HFF-Myc (cell line): ENCODE measurements at regions not wholly inside any gene's neighbourhood (a gene's known extent, or its start where the extent isn't known, plus 50 kb on each side); places are given as distances from the start of the nearest gene placed in this dataset.

Experiments used
- DNase-seq: peaks from one replicate; pipeline ENCODE4 v3.0.0-alpha.2; 2011; ENCODE audit warnings: low read depth; ENCODE audit errors: extremely low read depth
- H3K4me3 ChIP-seq: replicated peaks from 2 replicates; pipeline ENCODE4 v1.5.1; 2011; ENCODE audit warnings: low read depth, mild to moderate bottlenecking, control low read depth, low read length
- TF ChIP-seq, protein P1 (sequence below): IDR thresholded peaks from 2 replicates; pipeline ENCODE4 v1.5.1; 2012; ENCODE audit warnings: mild to moderate bottlenecking, low read depth, low read length, control low read depth; ENCODE audit errors: missing control alignments

DNA sequence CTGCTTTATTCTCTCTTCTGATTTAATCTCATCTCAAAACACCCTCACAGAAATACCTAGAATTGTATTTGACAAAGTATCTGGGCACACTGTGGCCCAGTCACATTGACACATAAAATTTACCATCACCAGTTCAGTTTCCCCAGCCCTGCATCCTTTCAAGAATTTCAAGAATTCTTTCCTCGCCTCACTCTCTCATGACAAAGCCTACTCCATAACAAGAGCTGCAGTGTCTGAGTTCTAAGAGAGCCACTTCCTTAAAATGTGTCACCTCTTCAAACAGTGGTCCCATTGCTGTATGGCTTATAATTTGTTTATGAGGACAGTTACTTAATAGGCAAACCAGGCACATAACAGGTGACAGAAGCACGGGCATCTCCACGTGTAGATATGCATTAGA is 90.9 kb upstream of the STK39 start:
- TF ChIP-seq, protein P1, sequence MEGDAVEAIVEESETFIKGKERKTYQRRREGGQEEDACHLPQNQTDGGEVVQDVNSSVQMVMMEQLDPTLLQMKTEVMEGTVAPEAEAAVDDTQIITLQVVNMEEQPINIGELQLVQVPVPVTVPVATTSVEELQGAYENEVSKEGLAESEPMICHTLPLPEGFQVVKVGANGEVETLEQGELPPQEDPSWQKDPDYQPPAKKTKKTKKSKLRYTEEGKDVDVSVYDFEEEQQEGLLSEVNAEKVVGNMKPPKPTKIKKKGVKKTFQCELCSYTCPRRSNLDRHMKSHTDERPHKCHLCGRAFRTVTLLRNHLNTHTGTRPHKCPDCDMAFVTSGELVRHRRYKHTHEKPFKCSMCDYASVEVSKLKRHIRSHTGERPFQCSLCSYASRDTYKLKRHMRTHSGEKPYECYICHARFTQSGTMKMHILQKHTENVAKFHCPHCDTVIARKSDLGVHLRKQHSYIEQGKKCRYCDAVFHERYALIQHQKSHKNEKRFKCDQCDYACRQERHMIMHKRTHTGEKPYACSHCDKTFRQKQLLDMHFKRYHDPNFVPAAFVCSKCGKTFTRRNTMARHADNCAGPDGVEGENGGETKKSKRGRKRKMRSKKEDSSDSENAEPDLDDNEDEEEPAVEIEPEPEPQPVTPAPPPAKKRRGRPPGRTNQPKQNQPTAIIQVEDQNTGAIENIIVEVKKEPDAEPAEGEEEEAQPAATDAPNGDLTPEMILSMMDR = no peak
- H3K4me3 ChIP-seq = no peak overlapping the region
- no peak for DNase-seq

DNA sequence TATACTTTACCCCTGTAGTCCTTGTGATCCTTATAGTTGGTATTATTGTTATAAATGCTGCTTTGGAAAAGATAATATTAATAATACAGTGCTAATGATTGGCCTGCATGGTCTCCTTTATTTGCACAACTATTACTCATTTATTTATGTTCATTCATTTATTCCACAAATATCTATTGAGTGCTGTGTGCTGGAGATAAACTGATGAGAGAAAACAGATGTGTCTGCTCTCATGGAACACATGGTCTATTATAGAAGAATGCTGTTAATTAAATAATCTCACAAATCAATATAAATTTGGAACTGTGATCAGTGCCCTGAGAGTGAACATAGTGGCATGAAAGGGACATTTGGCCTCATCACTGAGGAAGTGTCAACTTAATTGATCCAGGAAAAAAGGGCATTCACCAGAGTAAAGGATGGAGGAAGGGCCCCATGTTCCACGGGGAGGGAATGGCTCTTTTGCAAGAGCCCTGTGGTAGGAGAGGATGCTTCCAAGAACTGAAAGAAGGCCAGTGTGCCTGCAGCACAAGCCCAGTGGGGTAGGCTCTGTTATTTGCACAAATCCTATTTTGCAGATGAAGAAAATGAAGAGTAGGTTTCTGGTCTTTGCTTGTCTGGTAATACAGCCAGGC is 91.5 kb upstream of the STK39 start:
- TF ChIP-seq, protein P1 = no peak
- DNase-seq = no peak
- no peak overlapping the region for H3K4me3 ChIP-seq

DNA sequence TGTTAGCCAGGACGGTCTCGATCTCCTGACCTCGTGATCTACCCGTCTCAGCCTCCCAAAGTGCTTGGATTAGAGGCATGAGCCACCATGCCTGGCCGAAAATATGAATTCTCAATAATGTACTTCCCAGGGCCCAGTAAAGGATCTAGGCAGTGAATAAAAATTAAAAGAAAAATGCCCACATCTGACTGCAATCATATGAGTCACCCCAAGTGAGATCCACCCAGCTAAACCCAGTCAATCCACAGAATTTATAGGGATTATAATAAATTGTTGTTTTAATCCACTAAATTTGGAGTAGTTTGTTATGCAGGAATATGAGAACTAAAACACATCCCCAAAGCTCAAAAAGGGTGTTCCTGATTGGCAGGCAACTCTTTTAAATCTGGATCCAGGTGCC is 93.5 kb upstream of the STK39 start:
- TF ChIP-seq, protein P1 = no peak

DNA sequence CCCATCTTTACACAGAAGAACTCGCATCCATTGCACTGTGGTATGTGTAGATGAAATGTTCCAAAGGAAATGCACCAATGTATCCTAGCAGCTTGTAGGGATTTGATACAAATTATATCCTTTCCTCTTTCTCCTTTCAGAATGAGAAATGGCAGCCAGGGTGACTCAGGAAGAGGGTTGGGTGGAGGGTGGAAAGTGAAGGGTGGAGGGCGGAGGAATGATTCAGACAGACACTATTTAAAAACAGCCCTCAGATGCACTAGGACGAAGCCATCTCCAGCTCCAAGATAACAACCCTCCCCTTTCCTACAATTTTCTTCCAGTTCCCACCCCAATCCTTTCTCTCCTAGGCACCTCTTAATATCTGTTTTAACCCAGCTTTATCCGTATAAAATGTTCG is 96.2 kb upstream of the STK39 start:
- TF ChIP-seq, protein P1 = no peak
- no peak for DNase-seq
- no peak overlapping the region for H3K4me3 ChIP-seq

More for the DNA sequence above, 93.5 kb upstream of the STK39 start:
- H3K4me3 ChIP-seq = no peak overlapping the region
- no peak for DNase-seq

DNA sequence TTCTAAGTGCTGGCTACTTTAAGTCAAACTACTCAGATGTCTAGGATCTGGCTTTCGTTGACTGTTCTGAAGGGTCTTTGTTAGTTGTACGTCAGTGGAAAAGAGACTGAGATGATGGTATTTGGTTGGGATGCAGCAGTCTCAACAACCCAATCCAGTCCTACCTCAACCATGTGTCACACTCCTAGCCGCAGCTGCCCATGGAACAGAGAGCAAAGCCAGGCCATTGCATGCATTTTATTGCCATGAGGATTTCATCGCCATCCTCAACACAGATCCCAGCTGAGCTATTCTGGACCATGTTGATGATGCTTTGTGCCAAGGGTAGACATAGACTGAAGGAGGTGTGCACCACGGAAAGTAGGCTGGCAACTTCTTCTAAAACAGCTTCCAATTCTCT is 97.3 kb upstream of the STK39 start:
- TF ChIP-seq, protein P1 = no peak
- H3K4me3 ChIP-seq = no peak overlapping the region
- no peak for DNase-seq

DNA sequence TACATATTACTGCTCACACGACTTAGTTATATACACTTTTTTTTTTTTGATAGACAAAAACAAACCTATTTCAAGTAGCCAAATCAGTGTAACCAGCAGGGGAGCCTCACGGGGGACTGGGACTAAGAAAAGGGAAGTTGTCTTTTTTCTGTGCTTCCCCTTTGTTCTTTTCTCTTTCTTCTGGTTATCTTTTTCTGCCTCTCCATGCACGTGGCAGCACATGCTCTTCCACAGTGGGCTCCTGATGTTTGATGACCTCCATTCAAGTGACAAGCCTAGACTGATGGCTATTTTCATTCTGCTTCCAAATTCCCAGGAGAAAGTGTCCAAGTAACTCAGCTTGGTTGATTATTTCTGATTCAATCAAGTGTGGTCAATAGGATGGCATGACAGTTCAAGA is 98.2 kb upstream of the STK39 start:
- no peak overlapping the region for H3K4me3 ChIP-seq
- TF ChIP-seq, protein P1 = no peak
- no peak for DNase-seq
